T47D (cell line): ENCODE measurements at regions not wholly inside any gene's neighbourhood (a gene's known extent, or its start where the extent isn't known, plus 50 kb on each side); places are given as distances from the start of the nearest gene placed in this dataset.

ENCODE experiments used
- DNase-seq, 2 experiments: peaks; one replicate each; pipeline versions ENCODE4 v3.0.0 to v3.0.0-alpha.2; 2011 to 2012; ENCODE audit warnings: low read depth in 1 of 2, low spot score in 1 of 2
- JUND ChIP-seq: IDR thresholded peaks from 2 replicates; pipeline ENCODE4 v1.6.1; 2012; ENCODE audit warnings: low read depth
- in situ Hi-C: cut with HindIII; loops from 2 replicates; pipeline ENCODE4 v1.10.0; 2016; ENCODE audit warnings: low sequenced_read_pairs, low pct_unique_long_range_greater_than_20kb

DNA sequence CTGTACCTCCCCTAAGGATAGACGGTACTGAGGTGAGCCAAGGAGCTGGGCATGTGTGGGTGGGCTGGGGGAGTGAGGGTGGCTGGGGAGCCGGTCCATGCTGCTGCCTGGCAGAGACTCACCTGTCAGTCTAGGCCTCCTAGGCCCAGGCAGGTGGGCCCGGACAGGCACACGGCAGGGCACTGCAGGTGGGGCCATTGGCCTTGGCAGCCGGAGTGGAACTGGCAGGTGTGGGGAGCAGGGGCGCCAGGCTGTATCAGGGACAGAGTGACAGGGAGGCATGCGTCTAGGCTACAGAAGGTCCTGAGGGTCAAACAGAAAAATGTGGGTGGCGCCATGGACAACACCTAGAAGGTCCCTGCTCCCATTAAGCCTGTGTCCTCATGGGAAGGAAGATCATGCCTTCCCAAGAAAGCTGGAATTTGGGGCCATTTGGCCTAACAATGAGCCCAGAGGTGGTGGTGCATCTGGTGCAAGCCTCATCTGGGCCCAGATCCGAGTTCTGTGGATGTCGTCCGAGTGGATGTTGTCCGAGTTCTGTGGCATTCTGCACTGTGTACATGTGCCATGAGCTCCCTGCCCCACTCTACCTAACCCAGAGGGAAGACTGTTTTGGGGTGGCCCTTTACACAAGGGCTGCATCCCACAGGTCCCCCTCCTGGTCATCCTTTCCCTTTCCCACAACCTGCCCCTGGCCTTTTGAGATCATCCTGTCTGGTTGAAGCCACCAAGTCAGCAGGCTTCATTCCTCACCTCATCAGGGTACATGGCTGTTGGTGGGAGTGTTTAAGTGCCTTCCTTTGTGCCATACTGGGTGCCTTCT is 249.7 kb downstream of the GLI2 start:
- TF ChIP-seq JUND: no peak
- DNase-seq: no peak
- in situ Hi-C loops: no loop called here

DNA sequence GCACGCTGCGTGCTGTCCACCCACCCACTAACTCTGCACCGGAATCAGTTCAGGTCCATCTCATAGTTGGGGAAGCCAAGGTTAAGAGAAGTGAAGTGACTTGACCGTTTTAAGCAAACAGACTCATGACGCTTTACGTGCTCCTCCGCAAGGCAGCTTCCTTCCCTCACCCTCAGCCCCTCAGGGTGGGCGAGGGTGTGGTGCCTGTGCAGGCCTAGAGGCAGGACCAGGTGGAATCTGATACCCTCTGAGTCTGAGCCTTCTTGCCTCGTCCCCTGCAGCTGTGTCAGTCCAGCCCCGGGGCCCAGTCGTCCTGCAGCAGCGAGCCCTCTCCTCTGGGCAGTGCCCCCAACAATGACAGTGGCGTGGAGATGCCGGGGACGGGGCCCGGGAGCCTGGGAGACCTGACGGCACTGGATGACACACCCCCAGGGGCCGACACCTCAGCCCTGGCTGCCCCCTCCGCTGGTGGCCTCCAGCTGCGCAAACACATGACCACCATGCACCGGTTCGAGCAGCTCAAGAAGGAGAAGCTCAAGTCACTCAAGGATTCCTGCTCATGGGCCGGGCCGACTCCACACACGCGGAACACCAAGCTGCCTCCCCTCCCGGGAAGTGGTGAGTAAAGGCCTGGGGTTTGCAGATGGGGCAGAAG is 250.5 kb downstream of the GLI2 start:
- in situ Hi-C loops: no loop called here
- no peak for DNase-seq
- TF ChIP-seq JUND: no peak

DNA sequence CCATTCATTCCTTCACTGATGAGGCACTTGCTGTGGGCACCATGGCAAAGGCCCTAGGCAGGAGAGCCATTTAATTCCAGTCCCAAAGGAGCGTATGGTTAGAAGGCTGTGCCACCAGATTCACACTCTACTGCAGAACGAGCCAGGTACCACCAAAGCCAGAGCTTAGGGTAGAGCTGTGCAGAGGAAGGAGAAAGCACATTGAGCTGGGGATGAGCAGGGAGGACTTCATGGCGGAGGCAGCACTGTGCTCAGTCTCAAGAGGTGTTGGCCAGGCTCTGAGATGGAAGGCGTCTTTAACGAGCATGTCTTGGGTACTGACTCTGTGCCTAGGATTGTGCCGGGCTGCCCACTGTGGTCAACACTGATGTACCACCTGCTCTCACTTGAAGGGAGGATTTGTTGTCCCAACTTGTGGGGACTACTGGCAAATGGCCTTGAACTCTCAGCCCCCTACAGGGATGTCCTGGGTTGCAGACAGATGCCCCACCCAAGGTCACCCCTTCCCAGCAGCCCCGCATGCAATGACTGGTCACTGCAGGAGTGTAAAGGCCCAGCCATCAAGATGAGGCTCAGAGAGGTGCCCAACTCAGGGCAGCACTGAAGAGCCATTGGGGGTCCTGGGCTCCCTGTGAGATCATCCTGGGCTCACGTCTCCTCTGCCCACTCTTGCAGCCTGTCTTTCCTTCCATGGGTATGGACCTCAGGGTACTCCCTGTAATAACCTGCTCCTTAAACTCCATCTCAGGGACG is 251.4 kb downstream of the GLI2 start:
- in situ Hi-C loops: no loop called here
- DNase-seq: no peak
- TF ChIP-seq JUND: no peak

DNA sequence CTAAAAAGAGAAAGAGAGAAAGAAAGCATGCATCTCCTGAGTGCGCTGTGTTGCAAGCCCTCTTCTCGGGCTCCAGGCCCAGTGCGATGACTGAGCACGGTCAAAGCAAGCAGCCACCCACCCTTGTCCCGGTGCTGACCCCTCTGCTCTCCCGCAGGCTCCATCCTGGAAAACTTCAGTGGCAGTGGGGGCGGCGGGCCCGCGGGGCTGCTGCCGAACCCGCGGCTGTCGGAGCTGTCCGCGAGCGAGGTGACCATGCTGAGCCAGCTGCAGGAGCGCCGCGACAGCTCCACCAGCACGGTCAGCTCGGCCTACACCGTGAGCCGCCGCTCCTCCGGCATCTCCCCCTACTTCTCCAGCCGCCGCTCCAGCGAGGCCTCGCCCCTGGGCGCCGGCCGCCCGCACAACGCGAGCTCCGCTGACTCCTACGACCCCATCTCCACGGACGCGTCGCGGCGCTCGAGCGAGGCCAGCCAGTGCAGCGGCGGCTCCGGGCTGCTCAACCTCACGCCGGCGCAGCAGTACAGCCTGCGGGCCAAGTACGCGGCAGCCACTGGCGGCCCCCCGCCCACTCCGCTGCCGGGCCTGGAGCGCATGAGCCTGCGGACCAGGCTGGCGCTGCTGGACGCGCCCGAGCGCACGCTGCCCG is 252.5 kb downstream of the GLI2 start:
- in situ Hi-C loops: no loop called here
- DNase-seq: no peak
- TF ChIP-seq JUND: no peak

DNA sequence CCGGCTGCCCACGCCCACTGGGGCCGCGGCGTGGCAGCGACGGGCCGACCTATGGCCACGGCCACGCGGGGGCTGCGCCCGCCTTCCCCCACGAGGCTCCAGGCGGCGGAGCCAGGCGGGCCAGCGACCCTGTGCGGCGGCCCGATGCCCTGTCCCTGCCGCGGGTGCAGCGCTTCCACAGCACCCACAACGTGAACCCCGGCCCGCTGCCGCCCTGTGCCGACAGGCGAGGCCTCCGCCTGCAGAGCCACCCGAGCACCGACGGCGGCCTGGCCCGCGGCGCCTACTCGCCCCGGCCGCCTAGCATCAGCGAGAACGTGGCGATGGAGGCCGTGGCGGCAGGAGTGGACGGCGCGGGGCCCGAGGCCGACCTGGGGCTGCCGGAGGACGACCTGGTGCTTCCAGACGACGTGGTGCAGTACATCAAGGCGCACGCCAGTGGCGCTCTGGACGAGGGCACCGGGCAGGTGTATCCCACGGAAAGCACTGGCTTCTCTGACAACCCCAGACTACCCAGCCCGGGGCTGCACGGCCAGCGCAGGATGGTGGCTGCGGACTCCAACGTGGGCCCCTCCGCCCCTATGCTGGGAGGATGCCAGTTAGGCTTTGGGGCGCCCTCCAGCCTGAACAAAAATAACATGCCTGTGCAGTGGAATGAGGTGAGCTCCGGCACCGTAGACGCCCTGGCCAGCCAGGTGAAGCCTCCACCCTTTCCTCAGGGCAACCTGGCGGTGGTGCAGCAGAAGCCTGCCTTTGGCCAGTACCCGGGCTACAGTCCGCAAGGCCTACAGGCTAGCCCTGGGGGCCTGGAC is 253.2 kb downstream of the GLI2 start:
- TF ChIP-seq JUND: no peak
- DNase-seq: no peak
- in situ Hi-C loops: no loop called here

DNA sequence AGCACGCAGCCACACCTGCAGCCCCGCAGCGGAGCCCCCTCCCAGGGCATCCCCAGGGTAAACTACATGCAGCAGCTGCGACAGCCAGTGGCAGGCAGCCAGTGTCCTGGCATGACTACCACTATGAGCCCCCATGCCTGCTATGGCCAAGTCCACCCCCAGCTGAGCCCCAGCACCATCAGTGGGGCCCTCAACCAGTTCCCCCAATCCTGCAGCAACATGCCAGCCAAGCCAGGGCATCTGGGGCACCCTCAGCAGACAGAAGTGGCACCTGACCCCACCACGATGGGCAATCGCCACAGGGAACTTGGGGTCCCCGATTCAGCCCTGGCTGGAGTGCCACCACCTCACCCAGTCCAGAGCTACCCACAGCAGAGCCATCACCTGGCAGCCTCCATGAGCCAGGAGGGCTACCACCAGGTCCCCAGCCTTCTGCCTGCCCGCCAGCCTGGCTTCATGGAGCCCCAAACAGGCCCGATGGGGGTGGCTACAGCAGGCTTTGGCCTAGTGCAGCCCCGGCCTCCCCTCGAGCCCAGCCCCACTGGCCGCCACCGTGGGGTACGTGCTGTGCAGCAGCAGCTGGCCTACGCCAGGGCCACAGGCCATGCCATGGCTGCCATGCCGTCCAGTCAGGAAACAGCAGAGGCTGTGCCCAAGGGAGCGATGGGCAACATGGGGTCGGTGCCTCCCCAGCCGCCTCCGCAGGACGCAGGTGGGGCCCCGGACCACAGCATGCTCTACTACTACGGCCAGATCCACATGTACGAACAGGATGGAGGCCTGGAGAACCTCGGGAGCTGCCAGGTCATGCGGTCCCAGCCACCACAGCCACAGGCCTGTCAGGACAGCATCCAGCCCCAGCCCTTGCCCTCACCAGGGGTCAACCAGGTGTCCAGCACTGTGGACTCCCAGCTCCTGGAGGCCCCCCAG is 254.1 kb downstream of the GLI2 start:
- no peak for TF ChIP-seq JUND
- in situ Hi-C loops: no loop called here
- no peak for DNase-seq

DNA sequence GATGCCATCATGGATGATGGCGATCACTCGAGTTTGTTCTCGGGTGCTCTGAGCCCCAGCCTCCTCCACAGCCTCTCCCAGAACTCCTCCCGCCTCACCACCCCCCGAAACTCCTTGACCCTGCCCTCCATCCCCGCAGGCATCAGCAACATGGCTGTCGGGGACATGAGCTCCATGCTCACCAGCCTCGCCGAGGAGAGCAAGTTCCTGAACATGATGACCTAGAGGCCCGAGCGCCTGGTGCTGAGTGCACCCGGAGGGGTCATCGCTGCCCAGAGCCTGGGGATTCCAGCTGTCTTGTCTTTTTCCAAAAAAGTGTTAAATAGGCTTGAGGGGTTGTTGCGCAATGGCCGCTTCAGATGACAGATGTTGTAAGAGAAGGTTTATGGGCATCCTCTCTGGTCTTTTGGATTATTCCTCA is 254.8 kb downstream of the GLI2 start:
- DNase-seq: no peak
- in situ Hi-C loops: no loop called here
- no peak for TF ChIP-seq JUND

DNA sequence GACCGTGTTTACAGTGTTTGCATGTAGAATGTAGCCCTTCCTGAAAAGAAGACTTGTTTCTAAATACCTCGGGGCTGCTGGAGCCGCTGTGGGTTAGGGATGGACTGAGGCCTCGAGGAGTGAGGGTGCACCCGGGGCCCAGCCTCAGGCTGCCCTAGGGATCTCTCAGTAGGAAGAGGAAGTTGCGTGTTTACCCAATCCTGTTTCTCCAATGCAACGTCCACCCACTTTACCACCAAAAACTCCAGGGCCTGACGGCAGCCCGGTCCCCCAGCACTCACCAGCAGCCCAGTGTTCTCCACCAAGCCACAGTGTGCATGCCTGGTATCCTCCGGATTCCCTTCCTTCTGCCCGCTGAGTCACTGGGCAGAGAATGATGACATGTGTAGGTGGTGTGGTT is 255.8 kb downstream of the GLI2 start:
- in situ Hi-C loops: no loop called here
- no peak for DNase-seq
- TF ChIP-seq JUND: no peak

DNA sequence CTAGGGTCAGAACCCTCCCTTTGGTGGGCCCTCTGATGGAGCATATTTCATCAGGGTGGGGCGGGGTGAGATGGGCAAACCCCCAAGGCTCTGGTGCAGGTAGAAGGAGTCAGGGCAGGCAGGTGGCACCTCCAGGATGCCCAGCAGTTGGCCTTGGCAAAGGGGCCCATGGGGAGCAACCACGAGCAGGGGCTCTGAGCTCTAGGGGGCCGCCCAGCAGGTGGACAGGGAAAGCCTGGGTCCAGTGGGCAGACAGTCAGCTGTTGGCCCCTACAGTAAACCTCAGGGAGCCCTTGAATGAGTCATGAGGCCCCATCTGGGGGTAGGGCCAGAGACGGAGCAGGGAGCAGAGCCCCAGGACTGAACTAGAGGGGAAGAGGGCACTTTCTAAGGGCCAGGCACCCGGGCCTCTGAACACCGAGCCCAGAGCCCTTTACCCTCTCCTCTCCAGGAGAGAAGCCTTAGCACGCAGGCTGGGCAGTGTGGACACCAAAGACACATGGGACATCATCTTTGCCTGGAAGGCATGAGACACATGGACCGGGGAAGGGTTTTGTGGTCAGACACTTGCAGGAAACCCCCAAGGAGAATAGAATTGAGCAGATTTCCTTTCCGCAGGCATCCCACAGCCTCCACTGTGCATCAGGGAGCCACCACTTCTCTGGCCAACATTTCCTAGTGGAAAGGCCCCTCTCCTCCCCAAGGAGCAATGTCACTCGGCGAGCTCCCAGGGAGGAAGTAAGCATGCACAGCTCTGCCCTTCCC is 257.3 kb downstream of the GLI2 start:
- in situ Hi-C loops: no loop called here
- TF ChIP-seq JUND: no peak
- no peak for DNase-seq

DNA sequence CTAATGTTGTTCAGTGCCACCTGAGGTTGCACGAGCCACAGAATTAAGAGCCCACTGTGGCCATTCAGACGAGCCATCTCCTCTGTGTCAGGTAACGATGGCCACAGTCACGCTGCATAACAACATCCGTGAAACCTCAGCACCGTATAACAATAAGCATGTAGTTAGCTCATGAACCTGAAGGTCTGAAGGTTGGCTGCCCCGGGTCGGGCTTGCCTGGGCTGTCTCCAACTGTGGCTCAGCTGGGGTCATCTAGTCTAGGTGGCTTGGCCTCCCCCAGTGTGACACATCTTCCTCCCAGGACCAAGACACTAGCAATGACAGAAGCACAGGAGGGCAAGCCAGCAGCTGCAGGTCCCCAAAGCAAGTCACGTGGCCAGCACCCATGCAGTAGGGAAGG is 258.0 kb downstream of the GLI2 start:
- no peak for TF ChIP-seq JUND
- in situ Hi-C loops: no loop called here
- DNase-seq: no peak
